ENCODE measurements at regions not wholly inside any gene's neighbourhood (a gene's known extent, or its start where the extent isn't known, plus 50 kb on each side); places are given as distances from the start of the nearest gene placed in this dataset.
A peak's percentile ranks its signal among the peaks of the same experiment; 100 is the strongest.

DNA sequence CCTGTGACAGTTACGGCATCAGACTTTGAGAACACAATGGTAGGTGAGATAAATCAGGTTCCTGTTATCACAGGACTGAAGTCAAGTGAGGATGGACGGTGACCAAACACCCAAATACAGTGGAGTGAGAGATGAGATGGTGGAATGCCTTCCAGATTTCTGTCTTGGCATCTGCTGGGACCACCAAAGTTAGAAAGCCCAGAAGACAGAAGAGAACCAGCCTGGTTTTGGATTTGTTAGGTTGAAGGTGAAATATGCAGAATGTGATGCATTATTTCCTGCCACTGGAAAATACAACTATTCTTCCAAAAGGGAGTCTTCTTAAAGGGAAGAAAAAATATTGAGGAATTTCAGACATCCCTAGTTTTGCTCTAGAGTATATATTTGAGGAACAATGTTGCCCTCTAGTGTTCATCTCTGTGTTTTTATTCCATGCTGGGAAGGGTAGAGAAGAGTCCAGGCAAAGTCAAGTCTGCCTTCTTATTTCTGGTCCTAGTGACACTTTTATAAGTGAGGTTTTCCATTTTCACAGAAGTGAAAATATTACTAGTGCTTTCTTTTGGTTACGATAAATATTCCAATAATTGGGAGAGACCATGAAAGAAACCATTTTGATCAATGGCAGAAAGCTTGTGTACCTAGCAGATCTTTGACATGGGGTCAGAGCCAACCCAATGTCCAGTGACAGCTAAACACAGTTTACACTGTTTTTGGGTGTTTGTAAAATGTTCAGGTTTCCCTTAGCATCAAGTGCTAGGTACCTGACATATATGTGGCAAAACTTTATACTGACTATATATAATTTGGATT, 142.3 kb upstream of the ANKH start:
- Histone ChIP-seq H3K27me3 (no peaks in the 10 kb centered on the region), H3K4me3 (no peak overlapping the region), H3K9me3 (no peaks in the 10 kb centered on the region), H3K4me1 (peaks cover 4 to 14% (median 9%) of the 10 kb centered on the region in 4 donors), H3K36me3 (no peaks in the 10 kb centered on the region), H3K27ac (no peak overlapping the region)
- WGBS, 2 donors, result 44 to 53% methylated on average over 3 of the region's 3 CpGs
- TF ChIP-seq CTCF (IDR thresholded peaks at IDR 0.05) (peak; percentile 42 to 70 (median 60)), EP300 (IDR thresholded peaks at IDR 0.05) (no peak)
- ATAC-seq (ENCODE audit: low FRiP score in 2 of 2), result peak; percentile 76 to 89
- DNase-seq, result no peak

DNA sequence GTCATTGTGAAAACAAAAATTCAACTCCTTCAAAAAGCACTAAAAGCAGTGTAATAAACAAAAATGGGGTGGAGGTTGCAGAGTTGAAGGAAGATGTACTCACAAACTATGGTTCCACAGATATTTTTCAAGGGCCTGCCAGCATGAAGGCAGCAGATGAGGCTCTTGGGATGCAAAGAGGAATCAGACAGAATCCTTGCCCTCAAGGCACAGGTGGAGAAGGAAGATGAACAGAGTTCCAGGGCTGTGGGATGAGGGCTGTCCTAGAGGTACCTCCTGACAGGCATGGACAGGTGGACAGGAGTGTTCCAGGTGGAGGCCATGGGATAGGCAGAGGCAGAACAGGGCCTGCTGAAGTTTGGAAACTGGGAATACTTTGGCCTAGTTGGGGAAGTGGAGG, 140.5 kb upstream of the ANKH start:
- TF ChIP-seq EP300 (IDR thresholded peaks at IDR 0.05), result no peak
- no peak for TF ChIP-seq CTCF (IDR thresholded peaks at IDR 0.05)
- no peak for TF ChIP-seq POLR2AphosphoS5 (IDR thresholded peaks at IDR 0.05)
- no peak for TF ChIP-seq POLR2A (IDR thresholded peaks at IDR 0.05)
- Histone ChIP-seq H3K9me3 (no peaks in the 10 kb centered on the region), H3K36me3 (no peaks in the 10 kb centered on the region), H3K4me3 (no peak overlapping the region), H3K27ac (no peak overlapping the region), H3K4me1 (peaks cover 5 to 18% (median 13%) of the 10 kb centered on the region in 4 donors), H3K27me3 (no peaks in the 10 kb centered on the region)
- no peak for DNase-seq
- no peak for ATAC-seq (ENCODE audit: low FRiP score in 2 of 2)

- WGBS, 2 donors, result 80 to 85% methylated on average over 4 of the region's 4 CpGs
- no peak overlapping the region for H3K27ac ChIP-seq
- no peak for ATAC-seq (ENCODE audit: low FRiP score in 2 of 2)
- no peaks in the 10 kb centered on the region for H3K27me3 ChIP-seq
- no peaks in the 10 kb centered on the region for H3K9me3 ChIP-seq
- DNase-seq, result no peak
- TF ChIP-seq POLR2AphosphoS5 (IDR thresholded peaks at IDR 0.05), result no peak
- no peak for TF ChIP-seq POLR2A (IDR thresholded peaks at IDR 0.05)
- TF ChIP-seq EP300 (IDR thresholded peaks at IDR 0.05), result no peak
- TF ChIP-seq CTCF (IDR thresholded peaks at IDR 0.05), result no peak
- no peaks in the 10 kb centered on the region for H3K36me3 ChIP-seq
- H3K4me1 ChIP-seq, result peaks cover 5 to 18% (median 13%) of the 10 kb centered on the region in 4 donors
- no peak overlapping the region for H3K4me3 ChIP-seq
Observed at GRCh38 chr5:15010936-15011335, 139.4 kb upstream of the ANKH start.

DNA sequence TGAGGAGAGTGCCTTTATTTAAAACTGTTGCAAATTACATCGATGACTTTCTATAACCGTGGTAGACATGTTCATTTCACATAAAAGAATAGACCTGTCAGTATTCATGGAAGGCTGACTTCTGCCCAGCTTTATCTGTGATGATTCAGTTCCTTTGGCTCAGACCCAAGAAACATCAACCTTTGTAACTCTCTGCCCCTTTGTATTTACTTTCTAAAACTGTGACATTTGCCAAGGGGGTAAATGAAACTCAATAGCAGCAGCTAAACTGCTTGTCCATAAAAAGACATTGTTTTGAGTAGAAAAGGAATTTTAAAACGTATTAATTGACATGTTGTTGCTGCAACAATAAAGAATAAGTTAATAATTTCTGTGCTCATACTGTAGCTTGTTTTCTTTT, 137.8 kb upstream of the ANKH start:
- H3K4me1 ChIP-seq, result peaks cover 5 to 22% (median 13%) of the 10 kb centered on the region in 4 donors
- 43 to 55% methylated on average over 3 of the region's 3 CpGs for WGBS, 2 donors
- no peaks in the 10 kb centered on the region for H3K27me3 ChIP-seq
- no peaks in the 10 kb centered on the region for H3K36me3 ChIP-seq
- no peak overlapping the region for H3K27ac ChIP-seq
- no peaks in the 10 kb centered on the region for H3K9me3 ChIP-seq
- H3K4me3 ChIP-seq, result no peak overlapping the region
- DNase-seq (no peak), ATAC-seq (ENCODE audit: low FRiP score in 2 of 2) (no peak)
- TF ChIP-seq CTCF (IDR thresholded peaks at IDR 0.05) (no peak), POLR2AphosphoS5 (IDR thresholded peaks at IDR 0.05) (no peak), EP300 (IDR thresholded peaks at IDR 0.05) (no peak), POLR2A (IDR thresholded peaks at IDR 0.05) (no peak)

DNA sequence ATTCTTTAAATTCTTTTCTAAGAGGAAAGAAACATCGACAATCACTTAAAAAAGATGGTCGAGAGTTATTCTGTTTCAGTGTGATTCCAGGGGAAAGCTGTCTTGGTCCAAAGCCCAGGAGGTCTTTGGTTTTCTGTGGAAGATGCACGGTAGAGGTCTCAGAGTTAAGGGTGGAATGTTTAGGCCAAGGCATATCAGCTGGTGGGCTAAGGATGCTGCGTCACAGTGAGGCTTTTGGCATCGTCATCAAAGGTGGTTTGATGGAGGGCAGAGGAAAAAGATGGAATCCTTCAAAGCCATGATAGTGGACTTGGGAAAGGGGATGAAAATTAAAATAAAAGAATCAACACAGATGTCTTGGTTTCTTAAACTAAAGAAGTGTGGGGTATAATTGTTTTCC, 137.3 kb upstream of the ANKH start:
- Histone ChIP-seq H3K9me3 (no peaks in the 10 kb centered on the region), H3K4me1 (peaks cover 5 to 24% (median 13%) of the 10 kb centered on the region in 4 donors), H3K4me3 (no peak overlapping the region), H3K36me3 (no peaks in the 10 kb centered on the region), H3K27ac (peak overlapping the region in 2 of 4 donors; percentile 21 to 48), H3K27me3 (no peaks in the 10 kb centered on the region)
- ATAC-seq (ENCODE audit: low FRiP score in 2 of 2) (no peak), DNase-seq (no peak)
- TF ChIP-seq EP300 (IDR thresholded peaks at IDR 0.05) (no peak), CTCF (IDR thresholded peaks at IDR 0.05) (no peak), POLR2AphosphoS5 (IDR thresholded peaks at IDR 0.05) (no peak), POLR2A (IDR thresholded peaks at IDR 0.05) (no peak)
- 70 to 82% methylated on average over 5 of the region's 5 CpGs for WGBS, 2 donors

Data from upper lobe of left lung (tissue), 6 donors.